CD14-positive monocyte (primary cell): ENCODE measurements at regions not wholly inside any gene's neighbourhood (a gene's known extent, or its start where the extent isn't known, plus 50 kb on each side); places are given as distances from the start of the nearest gene placed in this dataset.
A peak's percentile ranks its signal among the peaks of the same experiment; 100 is the strongest.

Experiments
- DNase-seq, 3 donors: peaks; one replicate each; pipeline ENCODE4 v3.0.0-alpha.2; 2011 to 2022
- H2AFZ ChIP-seq: 2 replicates; pipeline ENCODE4 v1.6.0; 2012; ENCODE audit warnings: mild to moderate bottlenecking, low read depth, low read length, inconsistent platforms; ENCODE audit not compliant: insufficient read depth, poor library complexity, severe bottlenecking
- H3K27ac ChIP-seq, 2 donors: 1 replicate in 1 of 2; 2 replicates in 1 of 2; pipeline ENCODE4 v1.5.1; 2012 to 2013; ENCODE audit warnings: low read length in 2 of 2, control low read depth in 1 of 2, inconsistent platforms in 1 of 2, low read depth in 1 of 2, mild to moderate bottlenecking in 1 of 2
- H3K27me3 ChIP-seq, 2 donors: one replicate each; pipeline versions ENCODE4 v1.6.0 to v1.6.1; 2011 to 2013; ENCODE audit warnings: low read length in 2 of 2; ENCODE audit not compliant: control insufficient read depth in 2 of 2, insufficient read depth in 2 of 2
- H3K36me3 ChIP-seq, 2 donors: replicated peaks in 1 of 2; 1 replicate in 1 of 2; 2 replicates in 1 of 2; pipeline versions ENCODE4 v1.5.1 to v1.6.1; 2012 to 2013; ENCODE audit warnings: low read length in 2 of 2, control low read depth in 1 of 2, inconsistent platforms in 1 of 2, mild to moderate bottlenecking in 1 of 2; ENCODE audit not compliant: insufficient read depth in 2 of 2, control insufficient read depth in 1 of 2
- H3K4me1 ChIP-seq, 2 donors: 1 replicate in 1 of 2; 2 replicates in 1 of 2; pipeline versions ENCODE4 v1.5.1 to v1.6.1; 2012 to 2013; ENCODE audit warnings: low read length in 2 of 2, control low read depth in 1 of 2, inconsistent platforms in 1 of 2, mild to moderate bottlenecking in 1 of 2, moderate library complexity in 1 of 2; ENCODE audit not compliant: insufficient read depth in 2 of 2, control insufficient read depth in 1 of 2
- H3K4me2 ChIP-seq: replicated peaks from 2 replicates; pipeline ENCODE3; 2012; ENCODE audit warnings: low read length, moderate library complexity, mild to moderate bottlenecking; ENCODE audit not compliant: poor library complexity, severe bottlenecking; ENCODE audit errors: extremely low read depth
- H3K4me3 ChIP-seq, 3 experiments: fragments of 200-600 bp in 1 of 3; sonication (generic) in 1 of 3; replicated peaks in 1 of 3; 1 replicate in 2 of 3; 2 replicates in 1 of 3; pipeline ENCODE4 v1.5.1; 2011 to 2013; ENCODE audit warnings: low read length in 3 of 3, mild to moderate bottlenecking in 3 of 3, control low read depth in 2 of 3, low read depth in 2 of 3, inconsistent platforms in 1 of 3, moderate library complexity in 1 of 3
- H3K79me2 ChIP-seq: 2 replicates; pipeline ENCODE4 v1.6.0; 2012; ENCODE audit warnings: mild to moderate bottlenecking, control low read depth, inconsistent platforms, low read length, moderate library complexity; ENCODE audit not compliant: insufficient read depth
- H3K9ac ChIP-seq: 2 replicates; pipeline ENCODE4 v1.6.0; 2017; ENCODE audit warnings: low read length, mild to moderate bottlenecking; ENCODE audit not compliant: insufficient read depth, poor library complexity, severe bottlenecking
- H3K9me3 ChIP-seq, 2 donors: replicated peaks in 1 of 2; 1 replicate in 1 of 2; 2 replicates in 1 of 2; pipeline versions ENCODE4 v1.5.1 to v1.6.1; 2012 to 2013; ENCODE audit warnings: low read length in 2 of 2, control low read depth in 1 of 2; ENCODE audit not compliant: control insufficient read depth in 1 of 2, insufficient read depth in 1 of 2
- H4K20me1 ChIP-seq: 2 replicates; pipeline ENCODE4 v1.6.0; 2012; ENCODE audit warnings: mild to moderate bottlenecking, low read length, control low read depth, moderate library complexity; ENCODE audit not compliant: insufficient read depth
- H3K27ac Mint-ChIP-seq, 7 donors: one replicate each; pipeline ENCODE4 v1.8.0; 2020; ENCODE audit warnings: mild to moderate bottlenecking in 7 of 7, mixed read lengths in 7 of 7, moderate library complexity in 6 of 7, inconsistent platforms in 2 of 7
- H3K27me3 Mint-ChIP-seq, 3 donors: one replicate each; pipeline ENCODE4 v1.8.0; 2021 to 2022; ENCODE audit warnings: low read depth in 3 of 3, mild to moderate bottlenecking in 3 of 3, mixed read lengths in 3 of 3, moderate library complexity in 3 of 3, inconsistent platforms in 1 of 3
- H3K36me3 Mint-ChIP-seq, 2 donors: one replicate each; pipeline ENCODE4 v1.8.0; 2020; ENCODE audit warnings: mixed read lengths in 2 of 2, inconsistent platforms in 1 of 2, mild to moderate bottlenecking in 1 of 2
- H3K4me1 Mint-ChIP-seq: one replicate; pipeline ENCODE4 v1.8.0; 2020; ENCODE audit warnings: mild to moderate bottlenecking, mixed read lengths
- H3K4me3 Mint-ChIP-seq, 2 donors: one replicate each; pipeline ENCODE4 v1.8.0; 2020; ENCODE audit warnings: mild to moderate bottlenecking in 2 of 2, mixed read lengths in 2 of 2, moderate library complexity in 1 of 2
- H3K9me3 Mint-ChIP-seq, 7 donors: one replicate each; pipeline ENCODE4 v1.8.0; 2020 to 2022; ENCODE audit warnings: mixed read lengths in 7 of 7, mild to moderate bottlenecking in 6 of 7, moderate library complexity in 6 of 7, inconsistent platforms in 2 of 7
- WGBS: methylation state at CpG from one replicate; pipeline ENCODE4 v1.1.5; 2013; ENCODE audit warnings: missing lambda C conversion rate; ENCODE audit not compliant: insufficient coverage; 5-methylcytosine and 5-hydroxymethylcytosine counted together
- intact Hi-C, 2 donors: fragments of 100-400 bp; cut with micrococcal nuclease; formaldehyde crosslinking; loops; one replicate each; pipeline versions ENCODE4 v1.15.0 to v1.15.1; 2023
- TF ChIP-seq, protein P1 (sequence below): fragments of 200-600 bp; IDR thresholded peaks from one replicate; pipeline ENCODE4 v1.8.0; 2022; ENCODE audit warnings: antibody characterized with exemption, mild to moderate bottlenecking

DNA sequence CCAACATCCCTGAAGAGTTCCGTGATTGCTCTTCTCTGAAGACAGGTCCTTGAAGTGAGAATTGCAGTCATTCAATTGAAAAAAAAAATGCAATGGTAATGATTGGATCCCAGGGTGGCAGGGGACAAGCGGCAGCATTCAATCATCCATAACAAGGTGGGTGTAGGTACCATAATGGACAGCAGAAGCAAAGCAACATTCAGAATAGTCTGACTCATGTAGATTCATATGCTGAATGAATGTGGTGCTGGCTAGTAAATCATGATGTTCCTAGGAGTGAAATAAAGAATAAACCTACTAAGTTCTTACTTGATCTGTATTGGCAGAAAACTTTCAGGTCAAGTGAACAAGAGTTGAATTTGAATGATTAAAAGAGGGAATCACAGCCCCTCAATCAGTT lies 319.6 kb downstream of the GPATCH2 start:
- WGBS = no CpG with 5 or more reads among the region's 2 CpGs
- no peaks in the 10 kb centered on the region for H3K9me3 ChIP-seq
- TF ChIP-seq, protein P1, sequence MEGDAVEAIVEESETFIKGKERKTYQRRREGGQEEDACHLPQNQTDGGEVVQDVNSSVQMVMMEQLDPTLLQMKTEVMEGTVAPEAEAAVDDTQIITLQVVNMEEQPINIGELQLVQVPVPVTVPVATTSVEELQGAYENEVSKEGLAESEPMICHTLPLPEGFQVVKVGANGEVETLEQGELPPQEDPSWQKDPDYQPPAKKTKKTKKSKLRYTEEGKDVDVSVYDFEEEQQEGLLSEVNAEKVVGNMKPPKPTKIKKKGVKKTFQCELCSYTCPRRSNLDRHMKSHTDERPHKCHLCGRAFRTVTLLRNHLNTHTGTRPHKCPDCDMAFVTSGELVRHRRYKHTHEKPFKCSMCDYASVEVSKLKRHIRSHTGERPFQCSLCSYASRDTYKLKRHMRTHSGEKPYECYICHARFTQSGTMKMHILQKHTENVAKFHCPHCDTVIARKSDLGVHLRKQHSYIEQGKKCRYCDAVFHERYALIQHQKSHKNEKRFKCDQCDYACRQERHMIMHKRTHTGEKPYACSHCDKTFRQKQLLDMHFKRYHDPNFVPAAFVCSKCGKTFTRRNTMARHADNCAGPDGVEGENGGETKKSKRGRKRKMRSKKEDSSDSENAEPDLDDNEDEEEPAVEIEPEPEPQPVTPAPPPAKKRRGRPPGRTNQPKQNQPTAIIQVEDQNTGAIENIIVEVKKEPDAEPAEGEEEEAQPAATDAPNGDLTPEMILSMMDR = no peak
- H3K27ac ChIP-seq = no peak overlapping the region
- intact Hi-C loops = no loop called here
- no peaks in the 10 kb centered on the region for H4K20me1 ChIP-seq
- no peaks in the 10 kb centered on the region for H3K27me3 Mint-ChIP-seq
- no peak for DNase-seq
- no peaks in the 10 kb centered on the region for H3K4me1 Mint-ChIP-seq
- no peak overlapping the region for H3K9ac ChIP-seq
- H3K27ac Mint-ChIP-seq = no peak overlapping the region
- H3K36me3 ChIP-seq = no peaks in the 10 kb centered on the region
- H3K4me3 Mint-ChIP-seq = no peak overlapping the region
- H3K36me3 Mint-ChIP-seq = no peaks in the 10 kb centered on the region
- H3K4me2 ChIP-seq = no peak overlapping the region
- H3K4me3 ChIP-seq = no peak overlapping the region
- no peaks in the 10 kb centered on the region for H3K4me1 ChIP-seq
- peaks cover 2 to 11% (median 6%) of the 10 kb centered on the region in 7 donors for H3K9me3 Mint-ChIP-seq
- no peaks in the 10 kb centered on the region for H3K79me2 ChIP-seq
- H3K27me3 ChIP-seq = no peaks in the 10 kb centered on the region
- H2AFZ ChIP-seq = no peak overlapping the region

GRCh38 chr1:217281332-217281731 lies 349.6 kb downstream of the GPATCH2 start:
- no peak overlapping the region for H3K4me3 Mint-ChIP-seq
- no peak overlapping the region for H3K4me3 ChIP-seq
- no peaks in the 10 kb centered on the region for H3K4me1 Mint-ChIP-seq
- H3K27me3 Mint-ChIP-seq = no peaks in the 10 kb centered on the region
- no peak for DNase-seq
- peaks cover 0 to 13% (median 0%) of the 10 kb centered on the region in 7 donors for H3K9me3 Mint-ChIP-seq
- H2AFZ ChIP-seq = no peak overlapping the region
- TF ChIP-seq, protein P1 = no peak
- no peak overlapping the region for H3K9ac ChIP-seq
- H3K4me1 ChIP-seq = no peaks in the 10 kb centered on the region
- no peaks in the 10 kb centered on the region for H3K79me2 ChIP-seq
- WGBS = no CpG with 5 or more reads among the region's 1 CpG
- no peaks in the 10 kb centered on the region for H3K9me3 ChIP-seq
- H3K36me3 ChIP-seq = no peaks in the 10 kb centered on the region
- H3K4me2 ChIP-seq = no peak overlapping the region
- H3K27ac ChIP-seq = no peak overlapping the region
- intact Hi-C loops = no loop called here
- peak overlapping the region in 1 of 7 donors; percentile 6 for H3K27ac Mint-ChIP-seq
- H3K36me3 Mint-ChIP-seq = no peaks in the 10 kb centered on the region
- no peaks in the 10 kb centered on the region for H3K27me3 ChIP-seq
- H4K20me1 ChIP-seq = no peaks in the 10 kb centered on the region
